ENCODE measurements at regions not wholly inside any gene's neighbourhood (a gene's known extent, or its start where the extent isn't known, plus 50 kb on each side); places are given as distances from the start of the nearest gene placed in this dataset.

- no peak for DNase-seq
- Mint-ChIP-seq H3K9me3 (no peaks in the 10 kb centered on the region), H3K36me3 (no peaks in the 10 kb centered on the region), H3K27ac (no peak overlapping the region), H3K4me1 (ENCODE audit: low read depth) (peaks cover 8% of the 10 kb centered on the region), H3K4me3 (no peak overlapping the region), H3K27me3 (peaks cover 7% of the 10 kb centered on the region)
- intact Hi-C loops (cut with micrococcal nuclease) = no loop called here
- POLR2A ChIA-PET = no interaction called here
- CTCF ChIA-PET = no interaction called here
Observed at GRCh38 chr2:134770702-134771101, 51.9 kb upstream of the TMEM163 start.

GRCh38 chr2:134771313-134771801, 52.6 kb upstream of the TMEM163 start:
- Mint-ChIP-seq H3K4me1 (ENCODE audit: low read depth) (peaks cover 8% of the 10 kb centered on the region), H3K27ac (no peak overlapping the region), H3K4me3 (no peak overlapping the region), H3K27me3 (peaks cover 2% of the 10 kb centered on the region), H3K9me3 (no peaks in the 10 kb centered on the region), H3K36me3 (no peaks in the 10 kb centered on the region)
- POLR2A ChIA-PET = no interaction called here
- intact Hi-C loops (cut with micrococcal nuclease) = no loop called here
- CTCF ChIA-PET = no interaction called here
- DNase-seq = no peak

- Mint-ChIP-seq H3K4me1 (ENCODE audit: low read depth) (peaks cover 8% of the 10 kb centered on the region), H3K36me3 (no peaks in the 10 kb centered on the region), H3K27me3 (no peaks in the 10 kb centered on the region), H3K4me3 (no peak overlapping the region), H3K9me3 (no peaks in the 10 kb centered on the region), H3K27ac (no peak overlapping the region)
- ChIA-PET CTCF (no interaction called here), POLR2A (no interaction called here)
- intact Hi-C loops (cut with micrococcal nuclease) = no loop called here
- DNase-seq = no peak
Observed at GRCh38 chr2:134772493-134773169, 53.8 kb upstream of the TMEM163 start.

- POLR2A ChIA-PET = no interaction called here
- Mint-ChIP-seq H3K9me3 (no peaks in the 10 kb centered on the region), H3K4me1 (ENCODE audit: low read depth) (peaks cover 8% of the 10 kb centered on the region), H3K4me3 (no peak overlapping the region), H3K27ac (no peak overlapping the region), H3K27me3 (no peaks in the 10 kb centered on the region), H3K36me3 (no peaks in the 10 kb centered on the region)
- intact Hi-C loops (cut with micrococcal nuclease) = no loop called here
- no peak for DNase-seq
- CTCF ChIA-PET = no interaction called here
Observed at GRCh38 chr2:134773335-134773734, 54.5 kb upstream of the TMEM163 start.

GRCh38 chr2:134773759-134774742, 55.3 kb upstream of the TMEM163 start:
- intact Hi-C loops (cut with micrococcal nuclease) = no loop called here
- Mint-ChIP-seq H3K27me3 (no peaks in the 10 kb centered on the region), H3K36me3 (no peaks in the 10 kb centered on the region), H3K27ac (no peak overlapping the region), H3K4me1 (ENCODE audit: low read depth) (peaks cover 8% of the 10 kb centered on the region), H3K4me3 (no peak overlapping the region), H3K9me3 (no peaks in the 10 kb centered on the region)
- ChIA-PET POLR2A (no interaction called here), CTCF (no interaction called here)
- DNase-seq = no peak

GRCh38 chr2:134774786-134775641, 56.2 kb upstream of the TMEM163 start:
- H3K36me3 Mint-ChIP-seq = no peaks in the 10 kb centered on the region
- H3K4me1 Mint-ChIP-seq (ENCODE audit: low read depth) = peaks cover 8% of the 10 kb centered on the region
- H3K27ac Mint-ChIP-seq = no peak overlapping the region
- CTCF ChIA-PET = no interaction called here
- H3K27me3 Mint-ChIP-seq = no peaks in the 10 kb centered on the region
- intact Hi-C loops (cut with micrococcal nuclease) = no loop called here
- H3K4me3 Mint-ChIP-seq = no peak overlapping the region
- DNase-seq = no peak
- POLR2A ChIA-PET = no interaction called here
- H3K9me3 Mint-ChIP-seq = no peaks in the 10 kb centered on the region

- no peak overlapping the region for H3K27ac Mint-ChIP-seq
- no peaks in the 10 kb centered on the region for H3K27me3 Mint-ChIP-seq
- no peak for DNase-seq
- H3K4me3 Mint-ChIP-seq = no peak overlapping the region
- peaks cover 14% of the 10 kb centered on the region for H3K4me1 Mint-ChIP-seq (ENCODE audit: low read depth)
- no peaks in the 10 kb centered on the region for H3K36me3 Mint-ChIP-seq
- H3K9me3 Mint-ChIP-seq = no peaks in the 10 kb centered on the region
- intact Hi-C loops (cut with micrococcal nuclease) = no loop called here
- CTCF ChIA-PET = no interaction called here
- POLR2A ChIA-PET = no interaction called here
Observed at GRCh38 chr2:134776836-134777235, 58.0 kb upstream of the TMEM163 start.

- POLR2A ChIA-PET = no interaction called here
- Mint-ChIP-seq H3K36me3 (no peaks in the 10 kb centered on the region), H3K9me3 (no peaks in the 10 kb centered on the region), H3K27ac (no peak overlapping the region), H3K4me3 (no peak overlapping the region), H3K4me1 (ENCODE audit: low read depth) (peaks cover 14% of the 10 kb centered on the region), H3K27me3 (no peaks in the 10 kb centered on the region)
- intact Hi-C loops (cut with micrococcal nuclease) = no loop called here
- no peak for DNase-seq
- CTCF ChIA-PET = no interaction called here
Observed at GRCh38 chr2:134777593-134777992, 58.8 kb upstream of the TMEM163 start.

GRCh38 chr2:134778372-134778771, 59.6 kb upstream of the TMEM163 start:
- Mint-ChIP-seq H3K9me3 (no peaks in the 10 kb centered on the region), H3K4me1 (ENCODE audit: low read depth) (peaks cover 14% of the 10 kb centered on the region), H3K27me3 (no peaks in the 10 kb centered on the region), H3K36me3 (no peaks in the 10 kb centered on the region), H3K27ac (no peak overlapping the region), H3K4me3 (no peak overlapping the region)
- CTCF ChIA-PET = no interaction called here
- POLR2A ChIA-PET = no interaction called here
- intact Hi-C loops (cut with micrococcal nuclease) = no loop called here
- DNase-seq = no peak

GRCh38 chr2:134780972-134781371, 57.4 kb upstream of the ACMSD start:
- H3K4me1 Mint-ChIP-seq (ENCODE audit: low read depth) = peaks cover 6% of the 10 kb centered on the region
- ChIA-PET CTCF (no interaction called here), POLR2A (no interaction called here)
- no peak overlapping the region for H3K4me3 Mint-ChIP-seq
- no peak for DNase-seq
- H3K36me3 Mint-ChIP-seq = no peaks in the 10 kb centered on the region
- no peaks in the 10 kb centered on the region for H3K27me3 Mint-ChIP-seq
- H3K27ac Mint-ChIP-seq = no peak overlapping the region
- H3K9me3 Mint-ChIP-seq = no peaks in the 10 kb centered on the region
- intact Hi-C loops (cut with micrococcal nuclease) = no loop called here

- intact Hi-C loops (cut with micrococcal nuclease) = no loop called here
- ChIA-PET POLR2A (interaction anchor here (0.5 kb wide), 1 partner anchor 111 kb away, joined by 3 read pairs; no protein-coding TSS in a partner anchor), CTCF (interaction anchor here (0.6 to 1.3 kb wide), 2 partner anchors 14 to 116 kb away, joined by 3 to 5 read pairs; no protein-coding TSS in a partner anchor)
- Mint-ChIP-seq H3K4me3 (no peak overlapping the region), H3K27ac (no peak overlapping the region), H3K4me1 (ENCODE audit: low read depth) (peaks cover 6% of the 10 kb centered on the region), H3K9me3 (no peaks in the 10 kb centered on the region), H3K36me3 (no peaks in the 10 kb centered on the region), H3K27me3 (no peaks in the 10 kb centered on the region)
- no peak for DNase-seq
Observed at GRCh38 chr2:134782107-134782506, 56.3 kb upstream of the ACMSD start.

GRCh38 chr2:134782792-134783191, 55.6 kb upstream of the ACMSD start:
- H3K36me3 Mint-ChIP-seq = no peaks in the 10 kb centered on the region
- H3K9me3 Mint-ChIP-seq = no peaks in the 10 kb centered on the region
- intact Hi-C loops (cut with micrococcal nuclease) = no loop called here
- CTCF ChIA-PET = interaction anchor here (0.6 to 1.3 kb wide), 3 partner anchors 13 to 332 kb away, joined by 3 to 5 read pairs (median 3); no protein-coding TSS in a partner anchor
- H3K27ac Mint-ChIP-seq = no peak overlapping the region
- H3K4me3 Mint-ChIP-seq = no peak overlapping the region
- POLR2A ChIA-PET = interaction anchor here (0.5 kb wide), 1 partner anchor 110 kb away, joined by 3 read pairs; no protein-coding TSS in a partner anchor
- H3K4me1 Mint-ChIP-seq (ENCODE audit: low read depth) = peaks cover 6% of the 10 kb centered on the region
- no peaks in the 10 kb centered on the region for H3K27me3 Mint-ChIP-seq
- DNase-seq = no peak
